ENCODE measurements at regions not wholly inside any gene's neighbourhood (a gene's known extent, or its start where the extent isn't known, plus 50 kb on each side); places are given as distances from the start of the nearest gene placed in this dataset.

DNA sequence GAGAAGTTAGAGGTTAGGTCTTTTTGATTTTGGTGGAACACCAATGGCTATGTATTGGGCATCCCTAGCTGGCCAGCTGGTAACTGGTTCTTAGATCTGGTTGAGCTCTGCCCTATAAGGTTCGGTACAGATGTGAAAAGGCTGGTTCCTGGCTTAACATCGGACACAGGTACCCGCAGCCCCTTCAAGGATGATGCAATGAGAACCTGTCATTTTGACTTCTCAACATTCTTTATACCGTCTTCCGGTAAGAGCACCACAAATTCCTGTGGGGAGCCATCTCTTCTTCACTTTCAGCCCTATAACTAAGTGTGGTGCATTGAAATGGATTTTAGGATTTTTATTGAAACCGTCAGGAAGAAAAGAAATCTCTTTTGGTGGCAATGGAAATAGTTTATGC, 222.8 kb downstream of the ADAMTS9 start:
- no peak for DNase-seq

DNA sequence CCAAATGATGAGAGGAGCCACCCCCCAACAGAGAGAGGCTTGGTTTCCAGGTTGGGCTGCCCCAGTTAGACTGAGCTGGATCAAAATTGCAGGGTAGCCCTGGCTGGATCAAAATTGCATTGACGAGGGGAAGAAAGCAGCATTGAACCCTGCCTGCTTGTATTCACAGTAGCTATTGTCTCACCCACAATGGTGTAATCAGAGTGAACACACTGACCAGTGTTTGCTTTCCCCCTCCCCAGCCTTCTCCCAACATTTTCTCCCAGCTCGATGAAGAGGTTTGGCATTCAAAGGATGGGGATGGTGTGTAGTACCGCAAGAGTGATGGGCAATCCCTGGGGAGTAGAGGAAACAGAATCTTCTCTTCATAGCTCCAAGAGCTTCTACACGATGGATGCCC, 223.8 kb downstream of the ADAMTS9 start:
- DNase-seq = no peak

DNA sequence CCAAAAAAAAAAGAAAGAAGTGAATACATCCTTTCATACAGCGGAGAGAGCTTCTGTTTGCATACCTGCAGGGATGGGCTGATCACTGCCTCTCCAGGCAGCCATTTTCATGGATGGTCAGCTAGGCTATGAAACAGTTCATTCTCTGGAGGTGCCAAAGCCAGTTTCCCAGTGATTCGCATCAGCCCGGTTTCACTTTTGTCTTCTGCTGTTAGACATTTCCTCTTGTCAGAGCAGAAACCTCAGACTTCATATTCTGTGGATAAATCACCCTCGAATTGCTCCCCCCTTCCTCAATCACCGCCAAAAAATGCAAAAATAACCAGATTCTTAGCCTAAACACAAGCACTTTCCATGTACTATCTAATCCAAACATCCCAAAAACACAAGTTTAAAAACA, 225.6 kb downstream of the ADAMTS9 start:
- DNase-seq = peak; percentile 41

DNA sequence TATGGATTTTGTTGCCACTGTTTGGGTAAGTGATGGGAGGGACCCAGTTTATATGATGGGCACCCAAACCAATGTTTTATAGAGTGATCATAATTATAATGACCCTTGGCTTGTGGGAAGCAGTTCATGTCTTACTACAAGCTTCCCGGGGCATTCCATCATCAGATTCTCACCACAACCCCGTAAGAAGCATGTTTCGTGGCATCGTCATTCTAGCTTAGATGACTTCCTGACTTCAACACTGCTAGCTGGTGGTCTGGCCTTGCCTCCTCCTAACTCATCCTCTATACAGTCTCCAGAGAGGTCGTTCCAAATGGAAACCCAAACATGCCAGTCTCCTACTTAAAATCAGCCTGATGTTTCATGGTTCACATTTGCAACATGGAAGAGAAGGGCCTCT, 226.9 kb downstream of the ADAMTS9 start:
- DNase-seq = no peak

DNA sequence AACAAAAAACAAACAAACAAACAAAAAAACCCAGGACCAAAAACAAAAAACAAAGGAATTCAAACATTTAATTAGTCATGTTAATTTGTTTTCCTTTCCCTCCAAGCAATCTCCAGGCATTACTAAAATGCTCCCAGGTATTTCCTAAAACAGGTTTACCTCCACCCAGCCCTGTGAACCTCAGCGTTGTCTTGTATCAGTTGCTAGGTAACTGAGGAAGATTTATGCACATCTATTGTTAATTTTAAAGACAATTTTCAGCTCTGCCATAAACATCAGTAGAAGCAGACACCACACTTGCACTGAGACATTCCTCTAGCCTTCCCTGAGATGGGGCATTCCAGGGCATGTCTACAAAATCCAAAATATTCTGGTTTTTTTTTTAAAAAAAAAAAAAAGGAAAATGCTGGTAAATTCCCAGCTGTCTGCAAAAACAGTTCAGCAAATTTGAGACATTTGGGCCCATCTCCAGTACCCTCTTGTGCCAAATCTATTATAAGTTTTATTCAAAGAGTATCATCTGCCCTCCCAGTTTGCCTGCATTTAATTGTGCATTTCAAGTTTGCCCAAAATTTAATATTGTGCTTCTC, 227.6 kb downstream of the ADAMTS9 start:
- no peak for DNase-seq

DNA sequence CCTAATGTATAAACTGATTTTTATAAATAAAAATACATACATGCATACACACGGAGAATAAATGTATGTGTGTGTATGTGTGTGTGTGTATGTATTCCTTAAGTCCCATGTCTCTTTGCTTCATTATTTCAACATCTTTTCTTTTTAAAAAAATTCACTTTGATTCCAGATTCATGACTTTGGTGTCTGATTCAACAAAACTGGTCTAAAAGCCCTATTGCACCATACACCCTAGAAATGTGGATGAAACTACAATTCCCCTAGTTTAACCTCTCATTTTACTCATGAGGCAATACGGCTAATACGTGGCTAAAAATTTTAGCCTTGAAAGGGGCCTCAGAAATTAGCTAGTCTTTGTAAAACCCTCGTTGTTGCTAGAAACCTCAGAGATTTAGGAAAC, 228.1 kb downstream of the ADAMTS9 start:
- no peak for DNase-seq

DNA sequence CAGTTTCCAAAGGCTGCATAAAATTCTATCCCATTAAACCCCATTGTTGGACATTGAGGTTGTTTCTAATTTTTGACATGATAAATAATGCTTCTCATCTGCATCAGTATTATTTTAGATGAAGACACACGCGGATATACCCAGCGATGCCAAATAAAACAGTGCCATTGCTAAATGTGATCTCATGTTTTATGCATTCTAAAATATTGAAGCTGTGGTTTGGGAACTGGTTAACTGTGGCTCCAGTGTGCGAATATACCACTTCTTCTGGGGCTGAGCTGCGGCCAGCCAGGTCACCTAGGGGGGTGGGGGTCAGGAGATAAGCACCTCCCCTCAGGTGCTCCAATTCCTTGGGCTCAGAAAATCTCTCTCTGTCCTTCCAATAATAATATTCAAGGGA, 230.0 kb downstream of the ADAMTS9 start:
- no peak for DNase-seq

DNA sequence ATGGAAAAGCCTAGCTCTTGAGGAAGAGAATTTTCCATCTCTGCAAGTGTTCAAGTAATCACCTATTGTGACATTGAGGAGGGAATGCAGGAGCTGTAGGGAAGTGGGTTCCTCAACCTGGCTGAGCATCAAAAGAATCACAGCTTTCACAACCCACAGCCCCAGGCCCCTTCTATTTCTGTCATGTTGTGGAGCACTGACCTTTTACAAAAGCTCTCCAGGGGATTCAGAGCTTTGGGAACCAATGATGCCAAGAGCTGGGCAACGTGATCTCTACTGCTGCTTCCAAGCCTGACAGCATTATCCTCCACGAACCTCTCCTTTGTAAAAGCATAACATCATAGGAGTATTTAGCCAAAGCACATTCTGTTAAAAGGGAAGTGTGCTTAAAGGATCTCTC, 231.1 kb downstream of the ADAMTS9 start:
- no peak for DNase-seq

DNA sequence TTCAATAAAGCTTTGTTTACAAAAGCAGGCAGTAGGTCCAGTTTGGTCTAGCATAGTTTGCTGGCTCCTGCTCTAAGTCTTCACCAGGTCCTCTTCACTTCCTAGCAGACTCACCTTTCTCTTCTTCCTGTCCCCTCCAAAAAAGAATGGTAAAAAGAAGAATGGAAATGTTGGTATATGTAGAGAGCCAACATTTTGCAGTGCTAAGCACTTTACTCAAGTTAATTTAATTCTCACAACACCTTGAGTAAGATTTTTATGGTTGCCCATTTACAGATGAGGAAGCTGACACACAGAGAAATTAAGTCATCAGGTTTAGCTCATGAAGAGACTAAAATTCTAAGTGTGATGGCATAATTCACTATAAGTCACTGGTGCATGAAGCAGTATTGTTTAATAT, 230.1 kb upstream of the PRICKLE2 start:
- no peak for DNase-seq

DNA sequence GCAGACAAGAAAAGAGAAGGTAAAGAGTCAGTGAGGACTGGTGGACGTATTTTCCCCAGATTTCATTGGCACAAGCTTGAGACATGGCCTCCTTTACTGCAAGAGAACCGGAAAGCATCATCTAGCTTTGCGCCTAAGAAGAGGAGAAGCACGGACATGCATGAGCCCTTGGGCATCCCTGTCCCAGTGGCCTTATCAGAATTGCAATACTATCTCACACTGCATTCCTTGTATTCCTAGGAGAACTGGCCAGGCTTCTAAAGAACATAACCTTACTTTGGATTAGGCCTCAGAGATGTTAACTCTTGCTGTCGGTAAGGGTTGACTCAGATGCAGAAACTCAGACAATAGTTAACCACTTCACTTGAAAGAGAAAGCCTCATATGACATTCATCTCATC, 229.5 kb upstream of the PRICKLE2 start:
- no peak for DNase-seq

DNA sequence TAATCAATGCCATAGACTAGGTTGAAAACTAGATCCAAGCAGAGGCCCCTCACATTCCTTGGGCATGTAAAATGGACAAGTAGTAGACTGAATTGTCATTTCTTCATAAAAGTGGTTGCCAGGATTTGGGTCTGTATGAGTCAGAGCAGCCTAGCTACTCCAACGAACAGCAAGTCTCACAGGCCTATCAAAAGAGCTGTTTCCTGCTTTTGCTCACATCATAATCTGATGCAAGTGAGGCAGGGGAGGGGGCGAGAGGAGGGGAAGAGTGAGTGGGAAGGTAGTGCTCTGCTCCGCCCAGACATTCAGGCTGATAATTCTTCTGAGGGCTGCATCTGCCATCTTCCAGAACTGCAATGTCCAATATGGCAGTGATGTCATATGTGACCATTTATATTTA, 228.9 kb upstream of the PRICKLE2 start:
- DNase-seq = no peak

DNA sequence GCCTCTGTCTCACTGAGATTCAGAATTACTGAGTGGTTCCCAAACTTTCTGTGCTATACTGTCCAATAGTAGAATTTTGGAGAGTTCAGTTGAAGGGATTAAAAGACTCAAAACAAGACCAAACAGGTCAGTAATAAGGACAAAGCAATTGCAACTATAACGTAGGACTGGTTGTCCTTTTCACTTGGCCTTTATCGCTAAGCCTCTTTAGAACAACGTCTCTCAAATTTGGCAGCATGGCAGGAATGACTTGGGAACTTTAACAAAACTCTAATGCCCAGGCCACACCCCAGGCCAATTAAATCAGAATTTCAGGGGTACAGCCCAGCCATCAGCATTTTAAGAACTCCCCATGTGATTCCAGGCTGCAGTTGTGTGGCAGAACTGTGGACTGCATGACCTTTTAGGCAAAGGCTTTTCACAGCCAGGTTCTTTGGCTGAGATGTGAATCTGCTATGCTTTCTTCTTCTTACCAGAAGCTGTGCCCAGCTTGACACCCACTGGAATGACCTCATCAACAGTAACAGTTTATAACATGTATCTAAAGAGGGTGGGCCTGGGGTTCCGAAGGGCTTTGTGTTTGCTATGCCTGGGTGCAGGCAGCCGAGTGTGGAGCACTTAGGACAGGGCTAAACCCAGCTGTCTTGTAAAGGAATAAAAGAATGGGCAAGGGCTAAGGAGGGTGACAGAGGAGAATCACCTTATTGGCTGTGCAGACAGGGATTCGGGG, 226.2 kb upstream of the PRICKLE2 start:
- no peak for DNase-seq

DNA sequence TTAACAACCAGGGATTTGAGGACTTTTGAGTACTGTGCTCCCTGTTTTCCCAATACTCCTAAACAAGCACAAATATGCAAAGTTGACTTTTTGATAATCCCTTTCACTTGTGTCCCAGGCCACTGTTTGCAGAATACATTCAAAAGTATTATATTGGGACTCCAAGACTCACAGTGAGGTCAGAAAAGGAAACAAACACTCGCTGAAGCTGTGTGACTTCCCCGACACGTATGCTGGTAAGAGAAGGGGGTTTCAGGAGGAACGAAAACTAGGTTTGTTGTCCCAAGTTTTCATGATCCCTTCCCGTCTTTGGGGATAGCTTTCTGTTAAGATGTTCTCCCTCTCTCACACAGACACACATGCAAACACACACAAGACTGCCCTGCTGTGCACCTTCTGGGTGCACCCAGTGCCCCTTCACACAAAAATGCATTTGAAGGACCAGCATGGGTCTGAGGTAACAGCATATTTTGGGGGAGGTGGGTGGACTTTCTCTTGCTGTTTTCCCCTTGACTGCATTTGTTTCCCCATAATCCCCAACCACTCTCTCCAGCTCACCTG, 225.2 kb upstream of the PRICKLE2 start:
- no peak for DNase-seq

DNA sequence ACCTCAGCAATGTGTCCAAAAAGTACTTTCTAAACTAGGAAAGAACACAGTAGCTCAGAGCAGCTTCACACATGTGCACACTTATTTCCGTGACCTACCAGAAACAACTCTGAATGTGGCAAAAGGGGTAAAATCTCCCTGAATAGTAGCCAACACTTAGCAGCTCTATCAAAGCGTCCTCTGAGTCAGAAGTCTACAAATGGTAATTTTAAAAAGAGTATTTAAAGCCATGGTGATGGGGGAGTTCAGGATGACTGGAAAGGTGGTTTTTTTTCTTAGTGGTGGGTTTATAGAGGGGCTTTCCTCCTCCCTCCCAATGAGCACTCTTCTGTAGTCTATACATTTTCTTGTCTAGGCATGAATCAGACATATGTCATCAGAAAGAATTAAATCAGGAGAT, 223.8 kb upstream of the PRICKLE2 start:
- DNase-seq = no peak

DNA sequence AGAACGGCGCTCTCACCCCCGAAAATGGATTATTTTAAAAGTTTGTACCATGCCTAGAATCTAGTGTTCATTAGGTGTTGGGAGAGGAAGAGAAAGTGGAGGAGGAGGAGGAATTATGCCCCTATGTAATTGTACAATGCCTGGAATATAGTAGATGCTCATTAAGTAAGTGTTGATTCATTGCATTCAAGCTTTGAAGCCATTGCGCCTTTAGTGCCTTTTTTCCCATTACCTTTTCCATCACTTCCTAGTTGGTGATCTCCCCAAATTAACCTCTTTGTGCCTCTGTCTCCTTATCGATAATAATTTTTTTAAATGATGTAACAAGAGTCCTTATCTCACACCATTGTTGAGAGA, 220.7 kb upstream of the PRICKLE2 start:
- no peak for DNase-seq

DNA sequence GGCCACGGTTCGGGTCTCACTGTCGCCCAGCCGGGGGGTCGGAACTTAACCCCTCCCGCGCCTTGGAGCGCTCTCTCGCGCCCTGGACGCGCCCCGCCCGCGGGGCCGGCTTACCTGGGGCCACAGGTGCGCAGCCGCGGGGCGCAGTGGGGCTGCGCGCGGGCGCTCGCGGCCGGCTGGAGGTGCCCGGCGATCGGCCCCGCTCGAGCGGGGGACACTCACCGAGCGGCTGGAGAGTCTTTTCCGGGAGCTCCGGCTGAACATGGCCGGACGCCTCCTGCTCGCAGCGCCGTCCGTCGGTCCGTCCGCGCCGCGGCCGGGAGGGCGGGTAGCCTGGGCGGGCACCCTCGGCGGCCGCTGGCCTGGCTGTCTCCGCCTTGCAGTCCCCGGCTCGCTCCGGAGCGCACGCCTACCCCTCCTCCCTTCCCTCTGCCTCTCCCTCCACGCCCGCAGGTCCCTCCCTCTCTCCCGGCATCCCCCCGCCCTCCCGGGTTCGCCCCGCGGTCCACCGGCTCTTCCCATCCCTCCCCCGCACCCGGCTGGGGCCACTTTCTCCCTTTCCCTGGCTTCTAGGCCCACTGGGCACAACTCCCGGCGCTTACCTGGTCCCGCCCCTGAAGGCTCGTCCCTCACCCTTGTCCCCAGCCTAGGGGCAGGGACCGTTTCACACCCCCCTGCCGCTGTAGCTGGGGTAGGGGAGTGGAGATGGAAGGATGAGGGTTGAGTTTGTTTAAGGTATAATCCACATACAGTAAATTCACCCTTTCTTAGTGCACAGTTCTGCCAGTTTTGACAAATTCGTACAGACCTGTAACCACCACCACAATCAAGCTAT, 220.1 kb upstream of the PRICKLE2 start:
- peak; percentile 38 for DNase-seq

DNA sequence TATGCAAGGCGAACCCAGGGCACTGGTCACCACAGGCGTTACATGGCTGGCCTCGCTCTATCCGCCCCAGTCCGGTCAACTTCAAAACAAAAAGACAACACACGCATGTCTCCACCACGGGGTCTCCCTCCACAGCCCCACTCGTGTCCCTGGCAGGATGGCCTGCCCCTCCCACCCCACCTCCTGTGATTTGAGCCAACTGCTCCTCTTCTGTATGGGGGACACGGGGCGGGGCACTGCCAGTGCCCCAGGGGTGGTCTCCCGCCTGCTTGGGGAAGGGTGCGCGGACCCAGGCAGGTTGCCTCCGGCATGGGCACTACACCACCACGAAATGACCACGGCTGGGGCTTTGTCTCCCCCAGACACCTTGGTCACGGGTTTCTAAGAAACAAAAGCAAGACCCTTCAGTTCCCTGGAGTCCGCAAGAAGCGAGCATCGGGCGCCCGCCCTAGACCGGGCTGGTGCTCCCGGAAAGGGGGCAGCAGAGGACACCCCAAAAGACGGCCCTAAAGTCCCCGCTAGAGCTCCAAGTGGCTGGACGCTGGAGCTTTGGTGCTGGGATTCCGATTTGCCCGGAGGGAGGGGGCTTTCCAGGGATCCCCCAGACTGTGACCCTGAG, 219.3 kb upstream of the PRICKLE2 start:
- no peak for DNase-seq

DNA sequence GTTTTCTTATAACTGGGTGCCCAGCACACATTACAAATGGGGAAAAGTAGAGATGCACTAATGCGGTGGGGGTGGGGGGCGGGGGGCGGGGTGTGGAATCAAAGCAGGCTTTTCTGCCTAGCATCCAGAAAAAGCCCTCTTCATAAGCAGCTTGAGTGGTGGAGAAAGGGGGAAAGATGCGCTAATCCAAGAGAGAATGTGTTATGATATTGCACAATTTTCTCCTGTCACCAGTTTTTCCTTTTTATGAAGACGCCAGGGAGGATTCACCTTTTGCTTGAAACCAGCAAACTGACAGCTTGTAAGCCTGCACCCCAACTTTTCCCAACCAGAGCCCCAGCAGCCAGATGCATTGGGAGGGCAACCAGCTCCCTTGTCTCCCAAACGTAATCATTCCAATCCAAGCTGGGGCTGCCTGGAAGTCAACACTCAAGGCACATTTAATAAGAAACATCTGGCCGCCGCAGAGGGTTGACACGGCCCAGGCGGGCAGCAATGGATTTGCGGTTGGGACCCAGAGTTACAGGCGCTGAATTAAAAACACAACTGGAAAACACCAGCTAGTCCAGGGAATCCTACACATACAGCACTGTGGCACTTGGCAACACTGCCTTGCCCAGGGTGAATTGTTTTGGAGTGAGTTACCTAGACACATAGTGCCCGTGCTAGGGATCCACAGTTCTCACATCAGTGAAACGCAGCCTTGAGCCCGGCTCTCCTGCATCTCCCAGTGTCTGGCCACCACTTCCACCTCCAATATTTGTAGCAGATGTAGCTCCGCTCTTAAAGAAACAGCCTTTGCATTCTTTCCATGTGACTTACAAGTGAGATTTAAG, 218.5 kb upstream of the PRICKLE2 start:
- no peak for DNase-seq

DNA sequence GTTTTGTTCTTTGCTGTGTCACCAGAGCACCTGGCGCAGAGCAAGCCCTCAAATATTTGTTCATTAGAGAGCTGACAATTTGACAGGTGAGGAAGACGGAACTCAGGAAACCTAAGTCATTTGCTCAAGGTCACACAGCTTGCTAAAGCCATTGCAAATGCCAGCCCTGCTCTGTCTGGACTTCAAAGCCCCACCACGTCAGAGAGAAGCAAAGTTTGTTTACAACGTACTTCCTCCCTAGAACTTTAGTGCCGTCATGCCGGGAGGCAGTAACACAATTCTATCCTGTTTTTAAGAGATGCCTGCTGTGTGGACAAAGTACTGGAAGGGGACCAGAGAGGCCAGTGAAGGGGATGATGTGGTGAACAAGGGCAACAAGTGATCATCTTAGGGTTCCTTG, 216.6 kb upstream of the PRICKLE2 start:
- DNase-seq = no peak

DNA sequence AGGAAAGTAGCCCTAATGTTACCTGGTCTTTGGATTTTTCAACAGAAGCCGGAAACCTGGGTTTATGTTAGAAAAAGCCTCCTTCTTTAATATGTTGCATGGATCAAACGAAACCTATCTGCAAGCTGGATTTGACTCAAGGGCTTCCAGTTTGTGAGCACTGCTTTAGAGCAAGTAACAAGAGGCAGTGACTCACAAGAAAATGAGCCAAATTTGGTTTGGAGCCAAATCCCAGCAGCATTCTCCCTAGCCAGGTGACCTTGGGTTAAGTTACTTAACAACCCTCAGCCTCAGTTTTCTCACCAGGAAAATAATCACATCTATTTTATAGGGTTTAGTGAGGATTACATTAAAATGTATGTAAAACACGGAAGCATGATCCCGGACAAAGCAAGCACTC, 215.2 kb upstream of the PRICKLE2 start:
- peak; percentile 68 for DNase-seq

DNA sequence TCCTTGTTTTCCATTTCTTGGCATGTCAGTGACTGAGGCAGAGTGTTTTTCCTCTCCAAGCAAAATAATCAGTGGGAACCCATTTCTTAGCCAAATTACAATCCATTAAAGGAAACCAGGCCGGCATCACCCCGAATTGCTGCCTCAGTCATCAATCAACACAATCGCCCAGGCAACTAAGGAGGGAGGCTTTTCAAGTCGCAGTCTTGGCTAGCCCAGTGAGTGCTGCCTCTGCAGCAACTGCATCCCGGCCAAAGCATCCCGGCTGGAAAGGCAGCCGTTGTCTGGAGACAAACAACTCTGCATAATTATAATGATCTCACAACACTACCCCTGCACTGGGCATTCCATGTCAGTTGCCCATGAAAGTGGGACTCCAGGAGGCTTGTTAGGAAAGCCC, 213.5 kb upstream of the PRICKLE2 start:
- DNase-seq = no peak

DNA sequence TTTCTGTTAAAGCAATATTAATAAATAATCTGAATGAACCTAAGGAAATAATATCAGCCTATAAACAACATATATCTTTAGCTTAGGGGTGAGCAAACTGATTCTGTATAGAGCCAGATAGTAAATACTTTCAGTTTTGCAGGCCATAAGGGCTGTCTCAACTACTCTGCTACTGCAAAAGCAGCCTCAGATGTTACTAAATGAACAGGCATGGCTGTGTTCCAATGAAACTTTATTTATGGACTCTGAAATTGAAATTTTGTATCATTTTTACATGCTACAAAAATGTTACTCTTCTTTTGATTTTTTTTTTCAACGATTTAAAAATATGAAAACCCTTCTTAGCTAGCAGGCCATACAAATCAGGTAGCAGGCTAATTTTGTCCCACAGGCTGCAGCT, 212.8 kb upstream of the PRICKLE2 start:
- DNase-seq = no peak

DNA sequence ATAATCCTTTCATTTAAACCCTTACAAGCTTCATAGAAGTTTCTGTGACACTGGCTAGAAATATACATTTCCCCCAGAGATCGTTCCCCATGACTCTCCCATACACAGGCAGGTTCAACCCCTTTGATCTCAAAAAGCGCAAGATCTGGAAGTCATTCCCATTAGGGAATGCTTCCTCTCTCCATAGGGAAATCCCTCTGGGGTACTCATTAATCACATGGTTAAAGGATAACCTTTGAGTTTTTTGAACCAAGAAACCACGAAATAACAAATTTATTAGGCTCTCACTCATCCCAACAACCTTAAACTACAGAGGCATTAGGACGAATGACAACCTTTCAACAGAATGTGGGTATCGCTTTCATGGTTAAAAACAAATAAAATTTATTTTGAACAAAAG, 211.9 kb upstream of the PRICKLE2 start:
- peak; percentile 87 for DNase-seq
